EH (cell line): ENCODE measurements at regions not wholly inside any gene's neighbourhood (a gene's known extent, or its start where the extent isn't known, plus 50 kb on each side); places are given as distances from the start of the nearest gene placed in this dataset.
"Not testable (repeated sequence)": the region's sequence is repeated elsewhere in the genome, so short reads cannot be mapped to it uniquely, and the experiment has no call there.

ENCODE experiments used
- DNase-seq: peaks from one replicate; pipeline ENCODE4 v3.0.0-alpha.2; 2015; ENCODE audit warnings: low read depth

DNA sequence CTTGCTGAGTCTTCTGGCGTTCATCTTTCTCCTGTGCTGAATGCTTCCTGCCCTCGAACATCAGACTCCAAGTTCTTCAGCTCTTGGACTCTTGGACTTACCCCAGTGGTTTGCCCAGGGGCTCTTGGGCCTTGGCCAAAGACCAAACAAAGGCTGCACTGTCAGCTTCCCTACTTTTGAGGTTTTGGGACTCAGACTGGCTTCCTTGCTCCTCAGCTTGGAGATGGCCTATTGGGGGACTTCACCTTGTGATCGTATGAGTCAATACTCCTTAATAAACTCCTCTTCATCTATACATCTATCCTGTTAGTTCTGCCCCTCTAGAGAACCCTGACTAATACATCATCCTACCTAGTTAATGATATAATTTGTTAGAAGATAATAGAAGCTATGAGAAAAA, 415.4 kb downstream of the TMEM38B start:
- not testable (repeated sequence) for DNase-seq

DNA sequence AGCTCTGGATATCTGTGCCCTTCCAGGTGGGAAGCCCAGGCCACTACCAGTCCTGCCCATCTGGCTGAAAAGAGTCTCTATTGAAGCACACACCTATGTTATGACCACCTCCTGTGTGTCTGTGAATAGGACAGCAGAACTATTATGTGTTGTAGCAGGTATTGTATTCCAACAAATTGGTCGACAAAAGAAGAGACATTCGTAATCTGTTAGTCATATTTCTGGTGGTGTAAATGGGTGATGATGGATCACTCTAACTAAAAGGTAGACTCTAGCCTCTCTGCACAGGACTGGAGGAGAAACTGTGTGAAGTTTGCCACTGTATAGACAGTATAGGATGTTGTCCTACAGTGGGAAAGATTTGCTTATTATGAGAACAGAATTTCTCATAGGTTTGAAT, 416.1 kb downstream of the TMEM38B start:
- DNase-seq, result no peak

DNA sequence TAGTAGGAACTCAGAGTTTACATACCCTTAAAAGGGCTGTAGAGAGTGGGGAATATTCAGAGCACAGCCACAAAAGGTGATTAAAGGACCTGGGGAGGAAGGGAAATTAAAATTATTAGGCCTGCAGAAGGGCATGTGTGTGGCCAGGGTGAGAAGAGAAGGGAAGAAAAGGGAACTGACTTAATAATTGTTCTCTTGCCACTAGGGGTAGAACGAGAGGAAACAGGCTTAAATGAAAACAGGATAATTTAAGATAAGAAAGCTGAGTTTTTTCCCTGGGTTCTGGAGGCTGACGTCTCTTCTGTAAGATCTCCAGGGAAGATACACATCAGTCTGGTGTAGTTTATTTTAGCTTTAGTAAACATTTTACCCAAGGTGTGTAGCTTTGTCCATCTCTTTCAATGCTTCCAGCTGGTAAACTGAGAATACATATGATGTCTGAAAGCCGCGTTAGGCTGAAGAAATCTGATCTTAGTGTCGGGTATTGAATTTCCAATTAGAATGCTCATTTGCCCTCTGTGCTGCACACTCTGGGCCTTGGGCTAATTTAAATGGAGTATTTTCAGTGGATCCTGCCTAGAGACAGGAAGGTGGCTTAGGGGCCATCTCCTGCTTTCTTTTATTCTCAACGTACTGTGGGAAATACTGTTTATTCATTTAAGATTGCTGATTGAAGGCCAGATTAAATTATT, 416.8 kb downstream of the TMEM38B start:
- DNase-seq, result no peak

DNA sequence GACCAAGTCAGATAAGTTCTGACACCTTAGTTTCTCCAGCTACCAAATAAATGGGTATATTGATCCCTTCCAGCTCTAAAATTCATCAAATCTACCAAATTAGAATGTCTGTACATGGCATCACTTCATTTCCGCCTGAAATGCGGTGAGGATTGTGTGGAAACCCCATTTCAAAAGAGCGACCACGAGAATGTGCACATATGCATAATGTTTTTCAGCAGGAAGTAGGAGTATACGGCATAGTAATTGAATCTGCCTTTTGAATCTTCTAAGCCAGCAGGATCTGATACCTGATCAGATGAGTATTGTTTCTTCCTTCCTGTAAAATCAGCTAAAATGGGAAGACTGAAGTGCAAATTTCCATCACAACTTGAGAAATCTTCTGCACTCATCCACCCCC, 418.6 kb downstream of the TMEM38B start:
- DNase-seq, result no peak

DNA sequence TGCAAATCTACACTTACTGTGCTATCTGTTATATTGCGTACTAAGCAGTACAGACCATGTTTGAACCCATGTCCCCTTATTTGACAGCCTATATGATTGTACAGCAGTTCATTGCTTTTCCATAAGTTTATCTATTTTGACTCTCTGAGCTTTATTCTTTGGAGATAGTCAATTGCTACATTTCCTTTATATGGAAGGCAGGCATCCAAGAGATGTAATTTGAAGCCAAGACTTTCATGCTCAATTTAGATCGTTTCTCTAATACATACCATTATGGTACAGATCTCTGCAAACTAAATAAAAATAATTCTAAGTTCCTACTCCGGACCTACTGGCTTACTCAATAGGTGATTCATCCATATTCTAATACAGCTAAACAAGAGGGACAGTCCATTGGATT, 424.8 kb downstream of the TMEM38B start:
- DNase-seq, result no peak

DNA sequence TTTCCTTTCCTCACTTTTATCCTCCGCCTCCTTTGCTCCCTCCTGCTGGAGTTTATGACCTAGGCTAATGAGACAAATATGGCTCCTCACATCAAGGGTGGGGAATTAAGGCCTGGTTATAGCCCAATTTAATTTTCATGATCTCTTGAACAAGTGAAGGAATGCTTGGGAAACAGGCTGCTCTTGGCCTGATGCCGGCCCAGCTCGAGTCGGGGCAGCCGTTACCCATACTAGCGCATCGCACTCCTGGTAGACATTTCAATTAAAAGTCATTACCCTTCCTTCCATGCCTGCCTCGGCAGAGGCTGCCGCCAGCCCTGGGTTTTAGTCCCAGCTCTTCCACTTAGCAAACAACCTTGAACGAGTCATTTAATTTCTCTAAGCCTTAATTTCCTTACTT, 425.7 kb downstream of the TMEM38B start:
- DNase-seq, result no peak

DNA sequence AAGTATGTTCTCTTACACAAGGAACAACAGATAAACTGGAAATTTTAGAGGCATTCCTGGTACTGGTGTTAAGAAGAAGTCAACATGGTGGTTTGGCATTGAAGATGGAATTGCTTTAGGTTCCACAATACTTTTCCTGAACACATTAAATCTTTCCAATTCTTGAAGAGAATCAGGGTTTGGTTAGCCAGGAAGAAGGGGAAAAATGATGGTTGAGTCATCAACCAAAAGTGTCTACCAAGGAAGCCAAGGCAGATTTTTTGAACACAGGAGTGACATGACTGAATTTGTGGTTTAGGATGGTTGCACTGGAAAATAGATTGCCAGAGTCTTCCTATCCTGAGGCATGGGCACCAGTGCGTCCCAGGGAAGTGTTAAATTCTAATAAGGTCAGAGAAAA, 433.4 kb downstream of the TMEM38B start:
- DNase-seq, result no peak

DNA sequence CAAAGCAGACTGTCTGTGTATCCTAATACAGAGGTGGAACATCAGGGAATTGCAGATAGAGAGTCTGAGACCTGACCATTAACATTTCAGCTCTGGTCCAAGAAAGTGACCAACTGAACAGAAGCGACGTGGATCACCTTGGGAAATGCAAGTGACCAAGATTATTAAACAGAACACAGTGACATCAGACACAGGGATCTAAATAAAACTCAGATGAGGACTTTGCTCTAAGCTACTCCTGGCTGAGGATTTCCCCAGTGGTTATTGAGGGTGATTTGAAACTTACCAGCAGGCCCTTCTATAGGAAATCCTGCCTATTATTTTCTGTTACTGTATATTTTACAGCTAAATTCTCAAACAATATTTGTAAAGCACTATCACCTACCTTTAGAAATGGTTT, 436.0 kb downstream of the TMEM38B start:
- DNase-seq, result no peak

DNA sequence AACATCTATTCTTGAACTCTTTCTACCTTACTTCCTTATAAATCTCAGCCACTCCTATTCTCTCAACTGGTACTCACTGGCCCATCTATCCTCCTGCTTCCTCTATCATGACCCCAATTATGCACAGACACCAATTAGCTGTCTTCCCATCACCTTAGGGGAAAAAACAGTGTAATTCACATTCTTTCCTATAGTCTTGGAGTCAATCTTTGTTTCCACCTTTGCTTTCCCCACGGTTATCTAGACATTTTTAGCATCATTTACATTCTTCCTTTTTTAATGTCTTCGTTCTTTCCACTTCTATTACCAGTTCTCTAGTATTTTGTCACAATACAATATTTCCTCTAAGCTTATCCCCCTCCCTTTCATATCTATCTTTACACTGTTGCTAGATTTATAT, 449.4 kb downstream of the TMEM38B start:
- DNase-seq, result no peak

DNA sequence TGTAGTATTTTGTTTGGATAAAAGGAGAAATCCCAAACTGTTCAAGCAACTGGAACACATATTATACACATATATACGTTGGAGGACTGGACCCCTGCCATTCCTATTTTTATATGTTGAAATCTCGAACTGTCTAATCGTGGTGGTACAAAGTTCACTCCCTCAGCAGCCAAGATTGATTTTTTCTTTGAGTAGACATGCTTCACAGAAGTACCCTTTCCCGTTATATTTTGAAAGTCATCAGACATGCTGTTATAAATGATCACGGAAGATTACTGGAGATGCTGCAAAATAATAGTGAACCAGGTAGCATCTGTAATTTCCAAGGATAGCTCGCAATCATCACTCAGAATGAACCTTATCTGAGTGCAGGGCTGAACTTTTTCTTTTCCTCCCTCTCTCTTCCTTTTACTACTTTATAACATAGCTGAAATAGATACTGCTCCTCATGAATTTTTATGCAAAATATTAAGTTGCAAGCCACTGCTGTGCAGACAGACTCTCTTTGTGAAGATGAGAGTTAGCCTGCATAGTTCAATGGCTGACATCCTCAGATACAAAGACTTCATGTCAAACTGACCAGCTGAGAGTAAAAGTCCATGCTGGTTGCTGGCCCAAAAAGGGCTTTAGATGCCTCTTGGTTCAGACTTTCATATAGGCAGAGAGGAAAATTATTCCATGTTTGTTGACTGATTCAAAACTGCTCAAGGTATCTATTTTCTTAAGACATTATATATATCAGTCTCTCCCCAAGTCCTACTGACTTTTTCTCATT, 451.9 kb downstream of the TMEM38B start:
- no peak for DNase-seq

DNA sequence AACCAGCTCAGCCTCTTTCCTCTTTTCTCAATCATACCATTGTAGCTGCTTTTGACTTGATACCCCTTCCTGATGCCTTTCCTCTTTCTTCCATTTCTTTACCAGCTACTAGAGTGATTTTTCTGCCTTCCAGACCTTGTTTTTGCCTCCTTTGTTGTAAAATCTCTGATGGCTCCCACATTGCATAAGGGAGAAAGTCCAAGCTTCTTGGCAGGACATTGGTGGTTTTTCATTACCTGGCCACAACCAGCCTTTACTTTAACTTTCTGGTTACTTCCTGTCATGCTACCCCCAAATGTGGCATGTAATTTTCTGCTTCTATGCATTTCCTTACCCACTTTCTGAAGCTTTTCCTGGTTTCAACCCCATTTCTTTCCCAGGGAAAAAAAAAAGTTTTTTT, 452.5 kb downstream of the TMEM38B start:
- DNase-seq, result no peak

DNA sequence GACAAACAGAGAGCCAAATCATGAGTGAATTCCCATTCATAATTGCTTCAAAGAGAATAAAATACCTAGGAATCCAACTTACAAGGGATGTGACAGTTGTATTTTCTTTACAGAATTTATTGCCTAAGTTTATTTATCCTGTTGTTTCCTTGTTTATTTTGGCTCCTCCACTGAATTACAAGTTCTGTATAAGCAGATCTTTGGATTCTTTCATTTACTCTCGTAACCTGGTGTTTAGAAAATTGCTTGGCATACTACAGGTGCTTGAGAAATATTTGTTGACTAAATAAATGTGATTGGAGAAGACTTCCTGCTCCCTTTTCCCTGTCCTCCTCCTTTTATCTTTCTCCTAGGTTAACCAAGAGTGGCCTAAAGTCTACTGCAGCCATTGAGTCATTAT, 455.6 kb downstream of the TMEM38B start:
- no peak for DNase-seq

DNA sequence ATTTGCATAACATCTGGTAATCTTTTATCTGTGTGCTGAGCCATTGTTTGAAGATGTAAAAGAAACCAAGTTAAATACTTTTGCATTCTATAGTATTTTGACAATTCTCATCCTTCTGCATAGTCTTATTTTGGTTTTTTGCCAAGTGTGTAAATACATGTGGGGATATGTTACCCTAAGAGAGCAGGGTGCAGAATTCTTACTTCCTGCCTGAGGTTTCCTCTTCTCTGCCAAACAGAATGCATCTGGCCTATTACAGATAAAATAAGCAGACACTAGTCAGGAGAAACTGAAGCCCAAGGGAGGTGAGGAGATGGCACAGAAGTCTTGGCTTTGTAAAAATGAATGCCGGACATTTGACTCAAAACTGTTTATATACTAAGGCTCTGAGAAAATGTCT, 462.1 kb downstream of the TMEM38B start:
- no peak for DNase-seq

DNA sequence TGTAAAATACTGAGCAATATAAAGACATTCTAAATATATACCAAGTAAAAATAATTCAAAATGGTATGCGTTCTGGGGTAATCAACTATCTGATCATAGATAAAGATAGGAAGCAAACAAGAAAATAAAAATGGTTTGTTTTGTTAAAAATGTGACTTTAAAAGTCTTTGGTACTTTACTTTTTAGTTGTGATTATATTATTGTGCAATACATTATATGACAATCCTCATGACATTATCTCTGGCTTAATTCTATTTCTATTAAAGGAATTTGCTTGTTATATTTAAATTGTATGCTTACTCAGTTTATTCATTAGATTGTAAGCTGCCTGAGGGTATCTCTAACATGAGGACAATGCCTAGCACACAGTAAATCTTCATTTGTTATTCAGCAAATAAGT, 477.9 kb downstream of the TMEM38B start:
- DNase-seq, result no peak

DNA sequence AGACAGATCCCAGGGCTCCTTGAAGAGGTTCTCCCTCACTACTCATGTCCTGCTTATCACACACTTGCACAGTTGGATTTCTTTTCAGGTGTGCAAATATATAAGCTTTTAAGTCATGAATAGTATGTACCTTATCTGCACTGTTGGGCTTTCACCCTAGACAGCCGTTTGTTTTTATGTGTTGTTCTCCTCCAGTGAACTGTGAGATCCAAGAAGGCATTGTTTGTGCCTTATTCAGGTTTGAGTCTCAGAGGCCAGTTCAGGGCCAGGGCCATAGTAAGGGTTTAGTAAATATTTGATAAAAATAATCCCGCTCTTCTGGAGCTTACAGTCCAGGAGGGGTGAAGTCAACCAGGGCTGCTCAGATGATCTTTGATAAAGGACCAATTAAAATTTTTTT, 480.0 kb downstream of the TMEM38B start:
- DNase-seq, result no peak

DNA sequence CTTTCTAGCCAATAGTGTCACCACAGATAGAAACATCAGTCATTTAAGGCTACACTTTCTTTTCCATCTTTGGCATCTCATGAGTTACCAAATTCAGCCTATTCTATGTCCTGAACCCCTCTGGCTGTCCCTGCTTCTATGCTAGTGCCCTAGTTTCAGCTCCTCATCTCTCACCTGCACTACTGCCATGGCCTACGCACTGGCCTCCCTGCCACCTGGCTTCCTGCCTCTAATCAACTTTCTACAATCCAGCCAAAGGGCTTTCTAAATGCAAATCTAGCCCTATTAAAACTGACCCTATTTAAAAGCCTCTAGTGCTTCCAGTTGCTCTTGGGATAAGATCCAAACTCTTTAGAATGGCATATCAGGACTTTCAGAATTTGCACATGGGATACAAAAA, 482.9 kb downstream of the TMEM38B start:
- DNase-seq, result no peak

DNA sequence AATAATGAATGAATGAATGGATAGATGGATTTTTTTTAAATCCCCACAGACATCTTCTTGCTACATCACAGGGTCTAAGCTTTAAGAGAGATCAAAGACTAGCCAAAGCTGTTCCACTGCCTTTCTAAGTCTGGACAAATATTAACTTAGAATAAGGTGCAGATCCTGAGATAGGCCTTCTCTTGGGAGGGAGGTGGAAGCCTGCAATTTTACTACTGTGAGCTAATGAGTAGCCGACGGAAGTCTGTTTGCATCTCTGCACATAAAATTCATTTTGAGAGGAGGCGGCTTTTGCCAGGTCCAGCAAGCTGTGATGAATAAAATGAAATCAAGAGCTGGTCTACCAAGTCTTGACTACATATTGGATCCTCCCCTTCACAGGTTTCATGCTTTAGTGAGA, 484.9 kb downstream of the TMEM38B start:
- DNase-seq, result no peak

DNA sequence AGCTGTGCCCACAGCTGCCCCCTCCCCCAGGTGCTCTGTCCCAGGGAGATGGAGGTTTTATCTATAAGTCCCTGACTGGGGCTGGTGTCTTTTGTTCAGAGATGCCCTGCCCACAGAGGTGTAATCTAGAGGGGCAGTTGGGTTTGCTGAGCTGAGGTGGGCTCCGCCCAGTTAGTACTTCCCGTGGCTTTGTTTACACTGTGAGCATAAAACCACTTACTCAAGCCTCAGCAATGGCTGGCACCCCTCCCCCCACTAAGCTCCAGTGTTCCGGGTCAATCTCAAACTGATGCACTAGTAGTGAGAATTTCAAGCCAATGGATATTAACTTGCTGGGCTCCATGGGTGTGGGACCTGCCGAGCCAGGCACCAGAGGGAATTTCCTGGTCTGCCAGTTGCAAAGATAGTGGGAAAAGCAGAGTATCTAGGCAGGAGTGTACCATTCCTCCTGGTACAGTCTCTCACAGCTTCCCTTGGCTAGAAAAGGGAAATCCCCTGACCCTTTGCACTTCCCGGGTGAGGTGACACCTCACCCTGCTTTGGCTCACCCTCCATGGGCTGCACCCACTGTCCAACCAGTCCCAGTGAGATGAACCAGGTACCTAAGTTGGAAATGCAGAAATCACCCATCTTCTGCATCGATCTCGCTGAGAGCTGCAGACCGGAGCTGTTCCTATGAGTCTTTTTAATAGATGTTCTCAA, 509.6 kb downstream of the TMEM38B start:
- DNase-seq, result not testable (repeated sequence)

DNA sequence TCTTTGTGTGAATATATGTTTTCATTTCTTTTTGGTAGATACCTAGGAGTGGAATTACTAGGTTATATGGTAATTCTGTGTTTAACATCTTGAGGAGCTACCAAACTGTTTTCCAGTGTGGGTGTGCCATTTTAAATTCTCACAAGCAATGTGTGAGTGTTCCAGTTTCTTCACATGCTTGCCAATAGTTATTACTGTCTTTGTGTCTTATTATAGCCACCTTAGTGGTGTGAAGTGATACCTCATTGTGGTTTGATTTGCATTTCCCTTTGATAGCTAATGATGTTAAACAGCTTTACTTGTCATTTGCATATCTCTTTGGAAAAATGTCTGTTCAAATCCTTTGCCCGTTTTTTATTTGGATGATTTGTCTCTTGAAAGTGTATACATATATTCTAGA, 513.0 kb downstream of the TMEM38B start:
- no peak for DNase-seq

DNA sequence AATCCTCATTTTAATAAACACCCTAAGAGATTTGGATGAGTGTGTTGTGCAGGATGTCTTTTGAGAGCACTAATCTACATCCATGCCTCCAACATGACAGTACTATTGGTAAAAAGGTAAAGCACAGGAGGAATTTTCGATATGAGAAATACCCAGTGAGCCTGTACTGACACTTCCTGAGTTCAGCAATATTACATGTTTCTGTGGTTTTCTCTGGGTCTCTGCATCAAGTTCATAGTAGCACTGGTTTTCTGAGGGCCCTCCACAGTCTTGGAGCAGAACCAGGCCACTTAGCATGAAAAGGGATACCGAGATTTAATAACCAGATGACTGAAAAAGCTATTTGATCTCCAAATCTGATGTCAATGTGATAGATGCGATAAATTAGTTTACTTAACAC, 524.1 kb downstream of the TMEM38B start:
- DNase-seq, result no peak

DNA sequence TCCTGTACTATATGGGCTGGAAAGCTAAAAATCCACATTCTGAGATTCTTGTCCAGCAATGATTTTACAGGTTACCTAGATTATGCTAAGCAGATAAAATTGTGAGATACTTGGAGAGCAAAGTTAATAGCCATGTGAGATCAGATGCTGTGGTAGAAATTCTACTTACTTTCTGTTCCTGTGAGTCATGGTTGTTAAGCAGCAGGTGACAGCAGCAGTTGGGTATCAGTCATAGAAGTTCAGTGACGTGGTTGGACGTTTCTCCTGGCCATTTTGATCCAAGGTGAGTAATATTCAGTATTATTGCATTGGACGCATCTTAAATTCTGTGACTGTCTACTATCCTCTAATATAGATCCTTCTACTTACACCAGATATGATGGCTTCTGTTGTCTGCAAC, 524.5 kb downstream of the TMEM38B start:
- no peak for DNase-seq

DNA sequence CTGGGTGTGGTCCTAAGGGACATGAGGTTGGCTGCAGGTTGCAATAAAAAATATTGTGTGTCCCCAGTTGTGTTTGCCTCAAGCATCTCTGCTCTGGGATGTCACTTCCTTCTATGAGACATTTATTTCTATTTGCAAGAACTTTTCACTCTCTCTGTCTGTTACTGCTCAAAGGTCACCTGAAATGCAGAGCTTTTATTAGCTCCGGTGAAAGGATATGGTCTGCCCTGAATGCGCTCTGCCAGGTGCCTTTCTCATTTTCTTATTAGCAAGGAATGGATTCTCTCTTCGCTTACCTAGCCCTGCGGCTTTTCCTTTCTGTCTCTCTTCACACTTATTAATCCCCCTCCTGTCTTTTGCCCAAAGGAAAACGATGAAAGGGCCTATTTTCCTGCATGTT, 526.1 kb downstream of the TMEM38B start:
- no peak for DNase-seq

DNA sequence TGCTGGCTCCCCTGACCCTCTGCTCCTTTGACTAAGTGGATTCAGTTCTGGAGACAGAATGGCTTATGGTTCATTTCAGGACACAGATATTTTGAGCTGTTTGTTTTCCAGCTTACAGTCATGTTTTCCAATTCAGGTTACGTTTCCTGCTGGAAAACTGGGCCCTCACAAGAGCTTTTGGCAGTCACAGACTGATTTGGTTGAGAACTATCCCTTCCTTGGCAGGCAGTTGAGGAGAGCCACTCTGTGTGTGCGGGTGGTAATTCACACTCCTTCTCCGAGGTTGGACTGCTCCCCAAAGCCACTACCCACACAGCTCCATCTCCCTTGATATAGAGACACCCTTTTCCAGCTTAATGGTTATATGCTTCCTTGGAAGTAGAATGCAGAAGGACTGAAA, 534.5 kb downstream of the TMEM38B start:
- DNase-seq, result no peak
